GM12878 (cell line): ENCODE measurements at regions not wholly inside any gene's neighbourhood (a gene's known extent, or its start where the extent isn't known, plus 50 kb on each side); places are given as distances from the start of the nearest gene placed in this dataset.

Experiments used
- EP300 ChIP-seq, 2 experiments: fragments of 150-350 bp in 1 of 2; IDR thresholded peaks; 2 replicates each; pipeline ENCODE4 v1.6.1; 2011 to 2012; ENCODE audit warnings: low read depth in 2 of 2, low read length in 2 of 2, borderline replicate concordance in 1 of 2, improper control_type of control experiment in 1 of 2, inconsistent platforms in 1 of 2; ENCODE audit not compliant: control insufficient read depth in 1 of 2
- MAX ChIP-seq: IDR thresholded peaks from 2 replicates; pipeline ENCODE4 v1.6.1; 2012; ENCODE audit warnings: low read depth, low read length, improper control_type of control experiment
- MYC ChIP-seq: IDR thresholded peaks from 2 replicates; pipeline ENCODE4 v1.6.1; 2011; ENCODE audit warnings: mild to moderate bottlenecking, low read length, moderate library complexity, inconsistent platforms; ENCODE audit not compliant: insufficient read depth, insufficient replicate concordance, insufficient read length, severe bottlenecking
- POLR2A ChIP-seq: IDR thresholded peaks from 2 replicates; pipeline ENCODE4 v1.6.1; 2011; ENCODE audit warnings: low read depth, mild to moderate bottlenecking, low read length
- POLR2AphosphoS5 ChIP-seq: IDR thresholded peaks from 2 replicates; pipeline ENCODE4 v1.6.1; 2011; ENCODE audit warnings: mild to moderate bottlenecking, low read length, inconsistent platforms
- POU2F2 ChIP-seq: IDR thresholded peaks from 3 replicates; pipeline ENCODE4 v1.6.1; 2011; ENCODE audit warnings: low read depth, mild to moderate bottlenecking, low read length, borderline replicate concordance
- TF ChIP-seq, protein P1 (sequence below), 3 experiments: IDR thresholded peaks in 2 of 3; conservative IDR thresholded peaks in 1 of 3; 2 replicates each; pipeline ENCODE4 v1.5.1; 2011; ENCODE audit warnings: low read depth in 3 of 3, low read length in 3 of 3, mild to moderate bottlenecking in 3 of 3, control low read depth in 2 of 3, moderate library complexity in 2 of 3, inconsistent platforms in 1 of 3, mixed read lengths in 1 of 3; ENCODE audit not compliant: control insufficient read depth in 2 of 3, insufficient read depth in 1 of 3; ENCODE audit errors: extremely low read depth in 1 of 3

- TF ChIP-seq MYC = no peak
- TF ChIP-seq, protein P1, sequence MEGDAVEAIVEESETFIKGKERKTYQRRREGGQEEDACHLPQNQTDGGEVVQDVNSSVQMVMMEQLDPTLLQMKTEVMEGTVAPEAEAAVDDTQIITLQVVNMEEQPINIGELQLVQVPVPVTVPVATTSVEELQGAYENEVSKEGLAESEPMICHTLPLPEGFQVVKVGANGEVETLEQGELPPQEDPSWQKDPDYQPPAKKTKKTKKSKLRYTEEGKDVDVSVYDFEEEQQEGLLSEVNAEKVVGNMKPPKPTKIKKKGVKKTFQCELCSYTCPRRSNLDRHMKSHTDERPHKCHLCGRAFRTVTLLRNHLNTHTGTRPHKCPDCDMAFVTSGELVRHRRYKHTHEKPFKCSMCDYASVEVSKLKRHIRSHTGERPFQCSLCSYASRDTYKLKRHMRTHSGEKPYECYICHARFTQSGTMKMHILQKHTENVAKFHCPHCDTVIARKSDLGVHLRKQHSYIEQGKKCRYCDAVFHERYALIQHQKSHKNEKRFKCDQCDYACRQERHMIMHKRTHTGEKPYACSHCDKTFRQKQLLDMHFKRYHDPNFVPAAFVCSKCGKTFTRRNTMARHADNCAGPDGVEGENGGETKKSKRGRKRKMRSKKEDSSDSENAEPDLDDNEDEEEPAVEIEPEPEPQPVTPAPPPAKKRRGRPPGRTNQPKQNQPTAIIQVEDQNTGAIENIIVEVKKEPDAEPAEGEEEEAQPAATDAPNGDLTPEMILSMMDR (IDR thresholded peaks at IDR 0.05 in 2 of 3, conservative IDR thresholded peaks at IDR 0.05 in 1 of 3; ENCODE audit: control insufficient read depth in 2 of 3, extremely low read depth in 1 of 3, insufficient read depth in 1 of 3, low read depth in 3 of 3, low read length in 3 of 3) = no peak
- TF ChIP-seq MAX = no peak
- TF ChIP-seq EP300 (IDR thresholded peaks at IDR 0.05; ENCODE audit: borderline replicate concordance in 1 of 2, control insufficient read depth in 1 of 2, low read depth in 2 of 2, low read length in 2 of 2) = no peak
- no peak for TF ChIP-seq POLR2AphosphoS5
- TF ChIP-seq POU2F2 = no peak
- no peak for TF ChIP-seq POLR2A
Observed at GRCh38 chr11:133745791-133746190, 99.5 kb downstream of the SPATA19 start.
